Activated naive CD8-positive, alpha-beta T cell treated with anti-CD3 and anti-CD28 coated beads, Interleukin-2, amount 50 U/mL, for 24 hours (primary cell): ENCODE measurements at regions not wholly inside any gene's neighbourhood (a gene's known extent, or its start where the extent isn't known, plus 50 kb on each side); places are given as distances from the start of the nearest gene placed in this dataset.

Experiments used
- ATAC-seq: fragments of 150-1000 bp; cut with Tn5 transposase; one replicate; pipeline ENCODE4 v1.10.0; 2021
- DNase-seq: peaks from one replicate; pipeline ENCODE4 v3.0.0; 2021
- H3K27ac Mint-ChIP-seq: one replicate; pipeline ENCODE4 v1.8.0; 2021; ENCODE audit warnings: mild to moderate bottlenecking, mixed read lengths
- H3K27me3 Mint-ChIP-seq: one replicate; pipeline ENCODE4 v1.8.0; 2021; ENCODE audit warnings: mixed read lengths
- H3K36me3 Mint-ChIP-seq: one replicate; pipeline ENCODE4 v1.8.0; 2021; ENCODE audit warnings: low read depth, mixed read lengths
- H3K4me1 Mint-ChIP-seq: one replicate; pipeline ENCODE4 v1.8.0; 2021; ENCODE audit warnings: mixed read lengths
- H3K4me3 Mint-ChIP-seq: one replicate; pipeline ENCODE4 v1.8.0; 2021; ENCODE audit warnings: mild to moderate bottlenecking, moderate library complexity, mixed read lengths
- H3K9me3 Mint-ChIP-seq: one replicate; pipeline ENCODE4 v1.8.0; 2021; ENCODE audit warnings: mixed read lengths

DNA sequence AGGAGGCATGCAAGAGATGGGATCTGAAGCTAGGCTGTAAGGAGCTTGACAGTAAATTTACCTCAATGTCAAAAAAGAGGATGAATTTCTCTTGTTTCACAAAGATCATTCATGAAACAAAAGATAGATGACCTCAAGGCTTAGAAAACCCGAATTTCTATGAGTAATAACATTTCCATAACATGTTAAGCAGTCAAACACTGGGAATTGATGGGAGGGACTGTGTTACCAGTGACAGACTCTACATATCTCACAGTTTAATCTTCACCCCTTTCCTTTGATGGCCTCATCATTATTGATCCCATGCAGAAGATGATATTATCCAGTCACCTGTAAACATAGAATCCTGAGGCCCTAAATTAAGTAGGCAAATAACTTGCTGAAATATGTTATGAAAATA lies 53.5 kb upstream of the VGLL3 start:
- ATAC-seq (no peak), DNase-seq (no peak)
- H3K4me1 Mint-ChIP-seq: no peaks in the 10 kb centered on the region
- no peaks in the 10 kb centered on the region for H3K36me3 Mint-ChIP-seq
- H3K27me3 Mint-ChIP-seq: no peaks in the 10 kb centered on the region
- no peaks in the 10 kb centered on the region for H3K9me3 Mint-ChIP-seq
- H3K4me3 Mint-ChIP-seq: no peak overlapping the region
- no peak overlapping the region for H3K27ac Mint-ChIP-seq

DNA sequence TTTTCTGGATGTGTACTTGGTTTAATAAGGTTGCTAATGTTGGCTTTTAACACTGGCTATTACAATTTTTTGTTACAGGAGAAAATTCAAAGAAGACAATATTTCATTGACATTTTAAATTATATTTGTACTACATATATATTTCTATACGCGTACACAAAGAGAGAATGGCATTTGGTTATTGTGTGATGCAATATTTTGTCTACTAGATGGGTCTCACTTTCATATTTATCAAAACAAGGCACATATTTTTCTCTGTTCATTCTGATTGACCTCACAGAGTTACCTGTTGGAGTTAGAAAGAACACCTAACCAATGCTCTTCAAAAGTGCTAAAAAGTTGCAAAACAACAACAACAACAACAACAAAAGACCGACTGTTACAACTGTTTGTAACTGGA lies 50.2 kb upstream of the VGLL3 start:
- H3K4me1 Mint-ChIP-seq: no peaks in the 10 kb centered on the region
- no peak for ATAC-seq
- no peaks in the 10 kb centered on the region for H3K36me3 Mint-ChIP-seq
- no peak overlapping the region for H3K27ac Mint-ChIP-seq
- H3K4me3 Mint-ChIP-seq: no peak overlapping the region
- DNase-seq: no peak
- no peaks in the 10 kb centered on the region for H3K9me3 Mint-ChIP-seq
- no peaks in the 10 kb centered on the region for H3K27me3 Mint-ChIP-seq
